ENCODE measurements at regions not wholly inside any gene's neighbourhood (a gene's known extent, or its start where the extent isn't known, plus 50 kb on each side); places are given as distances from the start of the nearest gene placed in this dataset.

- Histone ChIP-seq H3K14ac (ENCODE audit: insufficient read depth, low read length) (no peak overlapping the region), H4K5ac (ENCODE audit: insufficient read length, low read depth, low read length) (no peak overlapping the region), H3K27me3 (ENCODE audit: insufficient read depth, low read length) (no peaks in the 10 kb centered on the region), H2BK20ac (ENCODE audit: low read depth, low read length, poor library complexity, severe bottlenecking) (no peak overlapping the region), H3K79me1 (ENCODE audit: insufficient read depth, low read depth, low read length, poor library complexity, severe bottlenecking) (no peaks in the 10 kb centered on the region), H3K23me2 (ENCODE audit: insufficient read length, low read depth, low read length, poor library complexity, severe bottlenecking) (no peaks in the 10 kb centered on the region), H2BK15ac (ENCODE audit: low read depth, low read length) (no peak overlapping the region), H3K18ac (ENCODE audit: insufficient read length, low read depth, low read length) (no peak overlapping the region), H2BK120ac (ENCODE audit: low read depth, low read length, poor library complexity, severe bottlenecking) (no peak overlapping the region), H3K56ac (ENCODE audit: insufficient read length, low read depth, low read length) (no peak overlapping the region), H2BK5ac (ENCODE audit: insufficient read length, low read length) (no peak overlapping the region), H2AFZ (ENCODE audit: low read length) (no peak overlapping the region), H3T11ph (ENCODE audit: low read length) (no peak overlapping the region), H2BK12ac (ENCODE audit: insufficient read length, low read depth, low read length) (no peak overlapping the region), H3K4me1 (ENCODE audit: insufficient read depth, low read length) (no peaks in the 10 kb centered on the region), H3K9ac (ENCODE audit: extremely low read depth, insufficient read length, low read length) (no peak overlapping the region), H3K9me3 (ENCODE audit: control insufficient read depth, low read depth, low read length) (peaks cover 4% of the 10 kb centered on the region), H2AK5ac (ENCODE audit: insufficient read length, low read length) (no peak overlapping the region), H3K4me2 (ENCODE audit: insufficient read depth, insufficient read length, low read length) (no peak overlapping the region), H3K79me2 (ENCODE audit: insufficient read depth, low read length) (no peaks in the 10 kb centered on the region), H3K23ac (ENCODE audit: insufficient read length, low read depth, low read length) (no peak overlapping the region), H4K8ac (replicated peaks; ENCODE audit: insufficient read length, low read depth, low read length) (no peak overlapping the region), H3K4ac (ENCODE audit: low read depth, low read length) (no peak overlapping the region), H3K27ac (ENCODE audit: insufficient read length, low read depth, low read length) (no peak overlapping the region), H4K91ac (ENCODE audit: insufficient read length, low read depth, low read length) (no peak overlapping the region), H4K20me1 (ENCODE audit: control insufficient read depth, insufficient read depth, insufficient read length) (no peaks in the 10 kb centered on the region)
- Mint-ChIP-seq H3K9me3 (peaks cover 32 to 37% of the 10 kb centered on the region in 2 experiments), H3K27ac (no peak overlapping the region), H3K4me1 (no peaks in the 10 kb centered on the region), H3K36me3 (ENCODE audit: insufficient read depth in 1 of 3, low read depth in 3 of 3) (peaks cover 9 to 18% (median 13%) of the 10 kb centered on the region in 3 experiments), H3K27me3 (ENCODE audit: low read depth) (peaks cover 3% of the 10 kb centered on the region; the same call in 1 of the 2 replicates), H3K4me3 (no peak overlapping the region)
- no CpG with 5 or more reads among the region's 5 CpGs for WGBS (ENCODE audit: extremely low coverage, insufficient read length, low lambda C conversion rate)
- no peak for TF ChIP-seq CTCF (conservative IDR thresholded peaks at IDR 0.05)
- no peak for DNase-seq
These were observed 517.8 kb upstream of the IGFBP7 start for GRCh38 chr4:57628004-57628403.
